Aorta (tissue), 5 donors: ENCODE measurements at regions not wholly inside any gene's neighbourhood (a gene's known extent, or its start where the extent isn't known, plus 50 kb on each side); places are given as distances from the start of the nearest gene placed in this dataset.

Source experiments
- ATAC-seq: fragments of 200-7000 bp; cut with Tn5 transposase; one replicate; pipeline ENCODE4 v1.9.1; 2022; ENCODE audit warnings: moderate library complexity; ENCODE audit not compliant: low FRiP score
- DNase-seq, 2 donors: peaks; one replicate each; pipeline ENCODE4 v3.0.0-alpha.2; 2020
- H3K27ac ChIP-seq, 2 donors: one replicate each; pipeline ENCODE4 v1.5.1; 2013; ENCODE audit warnings: low read length in 2 of 2, mild to moderate bottlenecking in 2 of 2, moderate library complexity in 2 of 2, control low read depth in 1 of 2, inconsistent platforms in 1 of 2, low read depth in 1 of 2
- H3K27me3 ChIP-seq, 2 donors: one replicate each; pipeline ENCODE4 v1.6.1; 2013; ENCODE audit warnings: control low read depth in 1 of 2, low read length in 1 of 2, mild to moderate bottlenecking in 1 of 2, moderate library complexity in 1 of 2; ENCODE audit not compliant: insufficient read depth in 2 of 2, control insufficient read depth in 1 of 2
- H3K36me3 ChIP-seq, 2 donors: one replicate each; pipeline ENCODE4 v1.6.1; 2013; ENCODE audit warnings: control low read depth in 1 of 2, low read length in 1 of 2, mild to moderate bottlenecking in 1 of 2; ENCODE audit not compliant: insufficient read depth in 2 of 2, control insufficient read depth in 1 of 2
- H3K4me1 ChIP-seq, 2 donors: one replicate each; pipeline ENCODE4 v1.6.1; 2013; ENCODE audit warnings: low read length in 2 of 2, control low read depth in 1 of 2, mild to moderate bottlenecking in 1 of 2, moderate library complexity in 1 of 2; ENCODE audit not compliant: insufficient read depth in 2 of 2, control insufficient read depth in 1 of 2
- H3K4me3 ChIP-seq, 2 donors: one replicate each; pipeline ENCODE4 v1.5.1; 2013; ENCODE audit warnings: low read length in 2 of 2, control low read depth in 1 of 2, mild to moderate bottlenecking in 1 of 2
- H3K9me3 ChIP-seq: one replicate; pipeline ENCODE4 v1.6.1; 2013; ENCODE audit warnings: mild to moderate bottlenecking, low read length; ENCODE audit not compliant: control insufficient read depth
- WGBS, 2 donors: extraction: QIAGEN DNeasy Blood & Tissue Kit; methylation state at CpG; one replicate each; pipeline ENCODE4 v1.1.7; 2013; 5-methylcytosine and 5-hydroxymethylcytosine counted together
- intact Hi-C, 2 donors: fragments of 100-400 bp; cut with DNase I; formaldehyde crosslinking; loops; one replicate each; pipeline versions ENCODE4 v1.14.2 to v1.15.0; 2022
- donor health status: healthy with polysubstance abuse.
- donor health status: Bipolar disorder and iron deficiency.
- donor health status: DM: no; HTN: no; CAD: no.
- donor health status: DM: no; HTN: no; CAD: no.
- donor health status: DM: yes; HTN: yes; CAD: no.

GRCh38 chr17:53426505-53426904, 396.2 kb upstream of the KIF2B start:
- 65 to 66% methylated on average over 3 of the region's 3 CpGs for WGBS, 2 donors
- Histone ChIP-seq H3K27ac (no peak overlapping the region), H3K27me3 (no peaks in the 10 kb centered on the region), H3K4me3 (no peak overlapping the region), H3K9me3 (no peaks in the 10 kb centered on the region), H3K4me1 (no peaks in the 10 kb centered on the region), H3K36me3 (no peaks in the 10 kb centered on the region)
- intact Hi-C loops, result no loop called here
- ATAC-seq, result no peak
- DNase-seq, result no peak

- Histone ChIP-seq H3K9me3 (peaks cover 1% of the 10 kb centered on the region), H3K27ac (no peak overlapping the region), H3K4me3 (no peak overlapping the region), H3K36me3 (no peaks in the 10 kb centered on the region), H3K4me1 (no peaks in the 10 kb centered on the region), H3K27me3 (no peaks in the 10 kb centered on the region)
- intact Hi-C loops, result no loop called here
- 89 to 90% methylated on average over 4 of the region's 4 CpGs for WGBS, 2 donors
- ATAC-seq, result no peak
- DNase-seq, result no peak
Measured at GRCh38 chr17:53420035-53420641, 402.6 kb upstream of the KIF2B start.

GRCh38 chr17:53409588-53409987, 413.1 kb upstream of the KIF2B start:
- H3K27ac ChIP-seq, result no peak overlapping the region
- WGBS, 2 donors, result 78 to 83% methylated on average over 2 of the region's 2 CpGs
- H3K27me3 ChIP-seq, result no peaks in the 10 kb centered on the region
- H3K36me3 ChIP-seq, result no peaks in the 10 kb centered on the region
- H3K4me1 ChIP-seq, result no peaks in the 10 kb centered on the region
- intact Hi-C loops, result no loop called here
- DNase-seq (no peak), ATAC-seq (no peak)
- no peak overlapping the region for H3K4me3 ChIP-seq
- H3K9me3 ChIP-seq, result no peaks in the 10 kb centered on the region

GRCh38 chr17:53406907-53407306, 415.8 kb upstream of the KIF2B start:
- WGBS, 2 donors, result 83 to 89% methylated on average over 4 of the region's 4 CpGs
- intact Hi-C loops, result no loop called here
- Histone ChIP-seq H3K9me3 (peaks cover 3% of the 10 kb centered on the region), H3K27me3 (no peaks in the 10 kb centered on the region), H3K27ac (no peak overlapping the region), H3K4me3 (no peak overlapping the region), H3K4me1 (no peaks in the 10 kb centered on the region), H3K36me3 (no peaks in the 10 kb centered on the region)
- DNase-seq (no peak), ATAC-seq (no peak)

GRCh38 chr17:53391197-53391596, 431.5 kb upstream of the KIF2B start:
- WGBS, 2 donors, result 81 to 90% methylated on average over 6 of the region's 6 CpGs

GRCh38 chr17:53390575-53390974, 432.2 kb upstream of the KIF2B start:
- Histone ChIP-seq H3K27me3 (no peaks in the 10 kb centered on the region), H3K4me3 (no peak overlapping the region), H3K9me3 (no peaks in the 10 kb centered on the region), H3K4me1 (no peaks in the 10 kb centered on the region), H3K36me3 (no peaks in the 10 kb centered on the region), H3K27ac (no peak overlapping the region)
- intact Hi-C loops, result no loop called here
- WGBS, 2 donors, result 67 to 68% methylated on average over 2 of the region's 2 CpGs
- ATAC-seq (no peak), DNase-seq (no peak)

More at GRCh38 chr17:53391197-53391596, 431.5 kb upstream of the KIF2B start:
- intact Hi-C loops, result no loop called here
- Histone ChIP-seq H3K4me3 (no peak overlapping the region), H3K9me3 (no peaks in the 10 kb centered on the region), H3K4me1 (no peaks in the 10 kb centered on the region), H3K36me3 (no peaks in the 10 kb centered on the region), H3K27me3 (no peaks in the 10 kb centered on the region), H3K27ac (no peak overlapping the region)
- no peak for DNase-seq
- ATAC-seq, result no peak

GRCh38 chr17:53387745-53388144, 435.0 kb upstream of the KIF2B start:
- H3K27me3 ChIP-seq, result no peaks in the 10 kb centered on the region
- 62 to 69% methylated on average over 3 of the region's 3 CpGs for WGBS, 2 donors
- no peaks in the 10 kb centered on the region for H3K36me3 ChIP-seq
- intact Hi-C loops, result no loop called here
- ATAC-seq (no peak), DNase-seq (no peak)
- no peaks in the 10 kb centered on the region for H3K9me3 ChIP-seq
- H3K4me1 ChIP-seq, result no peaks in the 10 kb centered on the region
- H3K27ac ChIP-seq, result no peak overlapping the region
- no peak overlapping the region for H3K4me3 ChIP-seq

GRCh38 chr17:53353919-53354351, 468.8 kb upstream of the KIF2B start:
- Histone ChIP-seq H3K4me3 (no peak overlapping the region), H3K36me3 (no peaks in the 10 kb centered on the region), H3K27me3 (no peaks in the 10 kb centered on the region), H3K9me3 (no peaks in the 10 kb centered on the region), H3K4me1 (no peaks in the 10 kb centered on the region), H3K27ac (no peak overlapping the region)
- ATAC-seq (no peak), DNase-seq (no peak)
- WGBS, 2 donors, result 0 to 3% methylated on average over 3 of the region's 3 CpGs
- intact Hi-C loops, result no loop called here

- Histone ChIP-seq H3K9me3 (no peaks in the 10 kb centered on the region), H3K4me3 (no peak overlapping the region), H3K4me1 (no peaks in the 10 kb centered on the region), H3K36me3 (no peaks in the 10 kb centered on the region), H3K27ac (no peak overlapping the region), H3K27me3 (no peaks in the 10 kb centered on the region)
- DNase-seq (no peak), ATAC-seq (no peak)
- intact Hi-C loops, result no loop called here
- WGBS, 2 donors, result 92 to 100% methylated on average over 1 of the region's 1 CpG
Measured at GRCh38 chr17:53344778-53345177, 477.9 kb upstream of the KIF2B start.
